Upper lobe of left lung (tissue), 6 donors: ENCODE measurements at regions not wholly inside any gene's neighbourhood (a gene's known extent, or its start where the extent isn't known, plus 50 kb on each side); places are given as distances from the start of the nearest gene placed in this dataset.

ENCODE experiments used
- ATAC-seq, 2 donors: fragments of 200-7000 bp; cut with Tn5 transposase; one replicate each; pipeline ENCODE4 v1.9.1; 2022; ENCODE audit warnings: mild to moderate bottlenecking in 2 of 2, moderate library complexity in 2 of 2; ENCODE audit not compliant: low FRiP score in 2 of 2
- DNase-seq, 2 donors: peaks; one replicate each; pipeline ENCODE4 v3.0.0-alpha.2; 2019 to 2020
- H3K27ac ChIP-seq, 4 donors: fragments of 200-600 bp; sonication (generic); one replicate each; pipeline ENCODE4 v1.5.1; 2016 to 2019
- H3K27me3 ChIP-seq, 4 donors: fragments of 200-600 bp; sonication (generic); one replicate each; pipeline ENCODE4 v1.5.1; 2017 to 2019
- H3K36me3 ChIP-seq, 4 donors: fragments of 200-600 bp; sonication (generic); one replicate each; pipeline ENCODE4 v1.5.1; 2016 to 2019
- H3K4me1 ChIP-seq, 4 donors: fragments of 200-600 bp; sonication (generic); one replicate each; pipeline ENCODE4 v1.5.1; 2018 to 2019
- H3K4me3 ChIP-seq, 4 donors: fragments of 200-600 bp; sonication (generic); one replicate each; pipeline ENCODE4 v1.5.1; 2017 to 2019; ENCODE audit warnings: mild to moderate bottlenecking in 2 of 4, moderate library complexity in 1 of 4
- H3K9me3 ChIP-seq, 4 donors: fragments of 200-600 bp; sonication (generic); one replicate each; pipeline ENCODE4 v1.5.1; 2018 to 2019
- CTCF ChIP-seq, 6 experiments: fragments of 450-650 bp in 4 of 6; fragments of 200-600 bp in 2 of 6; sonication (generic) in 2 of 6; IDR thresholded peaks; one replicate each; pipeline ENCODE4 v1.5.1; 2016 to 2019; ENCODE audit warnings: antibody characterized with exemption in 6 of 6
- EP300 ChIP-seq, 4 donors: sonication (generic); formaldehyde crosslinking; IDR thresholded peaks; one replicate each; pipeline ENCODE4 v1.5.1; 2017; ENCODE audit warnings: antibody characterized with exemption in 4 of 4, control low read depth in 2 of 4
- POLR2A ChIP-seq, 4 donors: fragments of 450-650 bp; IDR thresholded peaks; one replicate each; pipeline ENCODE4 v1.5.1; 2016 to 2017; ENCODE audit warnings: antibody characterized with exemption in 4 of 4, mild to moderate bottlenecking in 2 of 4
- POLR2AphosphoS5 ChIP-seq, 2 donors: sonication (generic); formaldehyde crosslinking; IDR thresholded peaks; one replicate each; pipeline ENCODE4 v1.5.1; 2017; ENCODE audit warnings: antibody characterized with exemption in 2 of 2
- WGBS, 2 donors: methylation state at CpG; one replicate each; pipeline ENCODE4 v1.1.5; 2017 to 2018; 5-methylcytosine and 5-hydroxymethylcytosine counted together
- donor health status: DM: no; HTN: no; CAD: no; lungs with moderate emphysema.
- donor health status: DM: no; HTN: yes; CAD: no; lungs with severe emphysema.

- Histone ChIP-seq H3K4me3 (no peak overlapping the region), H3K36me3 (no peaks in the 10 kb centered on the region), H3K27ac (no peak overlapping the region), H3K9me3 (no peaks in the 10 kb centered on the region), H3K27me3 (no peaks in the 10 kb centered on the region), H3K4me1 (peaks cover 0 to 7% (median 0%) of the 10 kb centered on the region in 4 donors)
- no peak for ATAC-seq
- 92 to 93% methylated on average over 2 of the region's 2 CpGs for WGBS, 2 donors
- DNase-seq: no peak
- TF ChIP-seq POLR2A (IDR thresholded peaks at IDR 0.05) (no peak), EP300 (IDR thresholded peaks at IDR 0.05) (no peak), POLR2AphosphoS5 (IDR thresholded peaks at IDR 0.05) (no peak), CTCF (IDR thresholded peaks at IDR 0.05) (no peak)
These were observed 723.9 kb upstream of the NR2F2 start for GRCh38 chr15:95606551-95606950.

GRCh38 chr15:95608371-95608770 is 722.1 kb upstream of the NR2F2 start:
- peaks cover 0 to 7% (median 0%) of the 10 kb centered on the region in 4 donors for H3K4me1 ChIP-seq
- no peak overlapping the region for H3K27ac ChIP-seq
- WGBS, 2 donors: 94 to 95% methylated on average over 4 of the region's 4 CpGs
- H3K9me3 ChIP-seq: no peaks in the 10 kb centered on the region
- DNase-seq: no peak
- no peaks in the 10 kb centered on the region for H3K36me3 ChIP-seq
- TF ChIP-seq POLR2A (IDR thresholded peaks at IDR 0.05) (no peak), CTCF (IDR thresholded peaks at IDR 0.05) (no peak), POLR2AphosphoS5 (IDR thresholded peaks at IDR 0.05) (no peak), EP300 (IDR thresholded peaks at IDR 0.05) (no peak)
- no peaks in the 10 kb centered on the region for H3K27me3 ChIP-seq
- no peak overlapping the region for H3K4me3 ChIP-seq
- no peak for ATAC-seq

GRCh38 chr15:95609096-95609495 is 721.4 kb upstream of the NR2F2 start:
- Histone ChIP-seq H3K27me3 (no peaks in the 10 kb centered on the region), H3K27ac (no peak overlapping the region), H3K4me1 (peaks cover 0 to 3% (median 0%) of the 10 kb centered on the region in 4 donors), H3K9me3 (no peaks in the 10 kb centered on the region), H3K36me3 (no peaks in the 10 kb centered on the region), H3K4me3 (no peak overlapping the region)
- no peak for TF ChIP-seq POLR2AphosphoS5 (IDR thresholded peaks at IDR 0.05)
- no peak for TF ChIP-seq EP300 (IDR thresholded peaks at IDR 0.05)
- no peak for TF ChIP-seq CTCF (IDR thresholded peaks at IDR 0.05)
- TF ChIP-seq POLR2A (IDR thresholded peaks at IDR 0.05): no peak
- no peak for DNase-seq
- 72 to 75% methylated on average over 3 of the region's 3 CpGs for WGBS, 2 donors
- no peak for ATAC-seq

DNA sequence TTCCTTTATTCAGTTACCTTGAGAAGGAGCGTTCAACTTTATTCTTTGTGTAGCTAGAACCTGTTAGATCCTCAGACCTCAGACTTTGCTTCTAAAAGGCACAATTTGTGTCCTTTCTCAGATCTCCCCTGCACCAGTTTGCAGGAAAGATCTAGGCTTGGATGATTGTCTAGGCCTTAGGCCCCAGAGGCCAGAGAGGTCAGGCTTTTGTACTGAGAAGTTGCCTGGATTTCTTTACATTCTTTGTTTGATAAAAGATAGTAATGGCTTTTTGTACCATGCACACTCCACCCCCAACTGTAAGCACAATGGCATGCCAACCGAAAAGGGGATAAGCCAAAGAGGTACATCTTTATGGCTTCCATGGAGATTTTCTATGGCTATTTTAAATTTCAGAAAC is 719.6 kb upstream of the NR2F2 start:
- DNase-seq (no peak), ATAC-seq (no peak)
- TF ChIP-seq POLR2AphosphoS5 (IDR thresholded peaks at IDR 0.05) (no peak), EP300 (IDR thresholded peaks at IDR 0.05) (no peak), POLR2A (IDR thresholded peaks at IDR 0.05) (no peak), CTCF (IDR thresholded peaks at IDR 0.05) (no peak)
- H3K4me1 ChIP-seq: no peaks in the 10 kb centered on the region
- H3K9me3 ChIP-seq: no peaks in the 10 kb centered on the region
- no peaks in the 10 kb centered on the region for H3K36me3 ChIP-seq
- no peak overlapping the region for H3K27ac ChIP-seq
- no peaks in the 10 kb centered on the region for H3K27me3 ChIP-seq
- 93 to 95% methylated on average over 2 of the region's 2 CpGs for WGBS, 2 donors
- H3K4me3 ChIP-seq: no peak overlapping the region

DNA sequence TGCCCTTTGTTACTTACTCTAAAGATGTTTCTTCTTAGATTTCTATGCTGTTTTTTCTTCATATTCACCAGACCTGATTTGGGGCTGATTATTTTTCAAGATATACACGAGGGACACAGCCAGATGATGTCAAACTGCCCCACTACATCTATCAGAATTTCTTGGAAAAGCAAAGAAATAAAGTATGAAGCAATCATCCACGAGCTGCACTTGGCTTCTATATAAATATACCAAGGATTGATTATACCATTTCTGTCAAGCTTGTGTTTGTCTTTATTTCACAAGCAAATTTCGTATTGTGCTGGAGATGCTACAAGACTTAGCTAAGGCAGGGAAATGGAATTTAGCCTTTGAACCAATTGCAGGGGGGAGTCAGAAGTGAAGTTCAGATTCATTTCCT is 715.1 kb upstream of the NR2F2 start:
- no peaks in the 10 kb centered on the region for H3K4me1 ChIP-seq
- H3K9me3 ChIP-seq: no peaks in the 10 kb centered on the region
- WGBS, 2 donors: 36 to 42% methylated on average over 3 of the region's 3 CpGs
- H3K4me3 ChIP-seq: no peak overlapping the region
- TF ChIP-seq CTCF (IDR thresholded peaks at IDR 0.05) (no peak), POLR2AphosphoS5 (IDR thresholded peaks at IDR 0.05) (no peak), EP300 (IDR thresholded peaks at IDR 0.05) (no peak), POLR2A (IDR thresholded peaks at IDR 0.05) (no peak)
- ATAC-seq: no peak
- H3K27ac ChIP-seq: no peak overlapping the region
- no peaks in the 10 kb centered on the region for H3K36me3 ChIP-seq
- H3K27me3 ChIP-seq: no peaks in the 10 kb centered on the region
- DNase-seq: no peak
